Right lobe of liver (tissue), 4 donors: ENCODE measurements at regions not wholly inside any gene's neighbourhood (a gene's known extent, or its start where the extent isn't known, plus 50 kb on each side); places are given as distances from the start of the nearest gene placed in this dataset.

Source experiments
- CTCF ChIP-seq, 4 donors: fragments of 200-600 bp in 3 of 4; fragments of 450-650 bp in 1 of 4; IDR thresholded peaks; one replicate each; pipeline versions ENCODE4 v1.5.1 to v1.8.0; 2016 to 2022; ENCODE audit warnings: antibody characterized with exemption in 4 of 4, mild to moderate bottlenecking in 2 of 4
- POLR2A ChIP-seq: fragments of 450-650 bp; IDR thresholded peaks from one replicate; pipeline ENCODE4 v1.6.1; 2017; ENCODE audit warnings: antibody characterized with exemption, mild to moderate bottlenecking
- donor health status: DM: no; HTN: no; CAD: no.
- donor health status: DM: no; HTN: no; CAD: no.
- donor health status: DM: no; HTN: yes; CAD: no.

- TF ChIP-seq CTCF (IDR thresholded peaks at IDR 0.05) (no peak), POLR2A (no peak)
Measured at GRCh38 chr13:24060993-24061392, 99.5 kb upstream of the SPATA13 start.
